Stimulated activated effector memory CD8-positive, alpha-beta T cell treated with anti-CD3 and anti-CD28 coated beads, Interleukin-12 subunit alpha, Interleukin-12 subunit beta, amount 100 ng/mL, for 72 hours (primary cell): ENCODE measurements at regions not wholly inside any gene's neighbourhood (a gene's known extent, or its start where the extent isn't known, plus 50 kb on each side); places are given as distances from the start of the nearest gene placed in this dataset.
"Not testable (repeated sequence)": the region's sequence is repeated elsewhere in the genome, so short reads cannot be mapped to it uniquely, and the experiment has no call there.

ENCODE experiments used
- ATAC-seq: fragments of 150-1000 bp; cut with Tn5 transposase; 2 replicates; pipeline ENCODE4 v1.10.0; 2021
- DNase-seq, 2 donors: peaks; one replicate each; pipeline ENCODE4 v3.0.0; 2021 to 2022; ENCODE audit warnings: low spot score in 2 of 2
- H3K27ac Mint-ChIP-seq: one replicate; pipeline ENCODE4 v1.8.0; 2022; ENCODE audit warnings: mild to moderate bottlenecking, mixed read lengths
- H3K36me3 Mint-ChIP-seq: one replicate; pipeline ENCODE4 v1.8.0; 2022; ENCODE audit warnings: mild to moderate bottlenecking, mixed read lengths
- H3K4me1 Mint-ChIP-seq: one replicate; pipeline ENCODE4 v1.8.0; 2022; ENCODE audit warnings: mixed read lengths
- H3K4me3 Mint-ChIP-seq: one replicate; pipeline ENCODE4 v1.8.0; 2022; ENCODE audit warnings: mild to moderate bottlenecking, mixed read lengths
- H3K9me3 Mint-ChIP-seq: one replicate; pipeline ENCODE4 v1.8.0; 2022; ENCODE audit warnings: mixed read lengths

- Mint-ChIP-seq H3K4me1 (no peaks in the 10 kb centered on the region), H3K36me3 (no peaks in the 10 kb centered on the region), H3K27ac (no peak overlapping the region), H3K4me3 (no peak overlapping the region), H3K9me3 (peaks cover 17% of the 10 kb centered on the region)
- ATAC-seq (no peak), DNase-seq (no peak)
Measured at GRCh38 chr7:81013083-81013817, 94.4 kb upstream of the SEMA3C start.

GRCh38 chr7:81008901-81009300, 90.0 kb upstream of the SEMA3C start:
- no peaks in the 10 kb centered on the region for H3K4me1 Mint-ChIP-seq
- ATAC-seq (no peak), DNase-seq (no peak)
- no peak overlapping the region for H3K27ac Mint-ChIP-seq
- H3K4me3 Mint-ChIP-seq = no peak overlapping the region
- H3K9me3 Mint-ChIP-seq = peaks cover 15% of the 10 kb centered on the region
- no peaks in the 10 kb centered on the region for H3K36me3 Mint-ChIP-seq

- Mint-ChIP-seq H3K36me3 (no peaks in the 10 kb centered on the region), H3K27ac (no peak overlapping the region), H3K4me3 (no peak overlapping the region), H3K9me3 (peaks cover 10% of the 10 kb centered on the region), H3K4me1 (no peaks in the 10 kb centered on the region)
- no peak for DNase-seq
- no peak for ATAC-seq
Measured at GRCh38 chr7:81007051-81007450, 88.2 kb upstream of the SEMA3C start.

- peaks cover 10% of the 10 kb centered on the region for H3K9me3 Mint-ChIP-seq
- H3K27ac Mint-ChIP-seq = no peak overlapping the region
- no peaks in the 10 kb centered on the region for H3K4me1 Mint-ChIP-seq
- no peak overlapping the region for H3K4me3 Mint-ChIP-seq
- H3K36me3 Mint-ChIP-seq = no peaks in the 10 kb centered on the region
- no peak for DNase-seq
- ATAC-seq = no peak
Measured at GRCh38 chr7:81005254-81005653, 86.4 kb upstream of the SEMA3C start.

- peaks cover 17% of the 10 kb centered on the region for H3K9me3 Mint-ChIP-seq
- H3K36me3 Mint-ChIP-seq = no peaks in the 10 kb centered on the region
- H3K4me1 Mint-ChIP-seq = no peaks in the 10 kb centered on the region
- no peak overlapping the region for H3K4me3 Mint-ChIP-seq
- no peak for DNase-seq
- ATAC-seq = no peak
- H3K27ac Mint-ChIP-seq = no peak overlapping the region
Measured at GRCh38 chr7:81004098-81004497, 85.2 kb upstream of the SEMA3C start.

GRCh38 chr7:81003326-81003725, 84.5 kb upstream of the SEMA3C start:
- Mint-ChIP-seq H3K27ac (no peak overlapping the region), H3K4me1 (no peaks in the 10 kb centered on the region), H3K36me3 (no peaks in the 10 kb centered on the region), H3K9me3 (peaks cover 12% of the 10 kb centered on the region), H3K4me3 (no peak overlapping the region)
- ATAC-seq (no peak), DNase-seq (no peak)

- ATAC-seq = no peak
Measured at GRCh38 chr7:81002421-81002820, 83.6 kb upstream of the SEMA3C start.

GRCh38 chr7:80999771-81000170, 80.9 kb upstream of the SEMA3C start:
- no peaks in the 10 kb centered on the region for H3K36me3 Mint-ChIP-seq
- DNase-seq = no peak
- H3K9me3 Mint-ChIP-seq = peaks cover 20% of the 10 kb centered on the region
- ATAC-seq = no peak
- H3K27ac Mint-ChIP-seq = no peak overlapping the region
- no peaks in the 10 kb centered on the region for H3K4me1 Mint-ChIP-seq
- H3K4me3 Mint-ChIP-seq = no peak overlapping the region

More at GRCh38 chr7:81002421-81002820, 83.6 kb upstream of the SEMA3C start:
- H3K4me1 Mint-ChIP-seq = no peaks in the 10 kb centered on the region
- no peaks in the 10 kb centered on the region for H3K36me3 Mint-ChIP-seq
- no peak overlapping the region for H3K4me3 Mint-ChIP-seq
- no peak for DNase-seq
- peaks cover 7% of the 10 kb centered on the region for H3K9me3 Mint-ChIP-seq
- H3K27ac Mint-ChIP-seq = no peak overlapping the region

- ATAC-seq (no peak), DNase-seq (no peak)
- Mint-ChIP-seq H3K36me3 (no peaks in the 10 kb centered on the region), H3K4me1 (no peaks in the 10 kb centered on the region), H3K9me3 (peaks cover 20% of the 10 kb centered on the region), H3K27ac (no peak overlapping the region), H3K4me3 (no peak overlapping the region)
Measured at GRCh38 chr7:80999100-80999499, 80.2 kb upstream of the SEMA3C start.

GRCh38 chr7:80997841-80998240, 79.0 kb upstream of the SEMA3C start:
- H3K9me3 Mint-ChIP-seq = peaks cover 22% of the 10 kb centered on the region
- no peak for ATAC-seq
- no peak overlapping the region for H3K27ac Mint-ChIP-seq
- H3K4me3 Mint-ChIP-seq = no peak overlapping the region
- no peak for DNase-seq
- H3K36me3 Mint-ChIP-seq = no peaks in the 10 kb centered on the region
- no peaks in the 10 kb centered on the region for H3K4me1 Mint-ChIP-seq

GRCh38 chr7:80996236-80996635, 77.4 kb upstream of the SEMA3C start:
- H3K27ac Mint-ChIP-seq, H3K4me3 Mint-ChIP-seq, H3K4me1 Mint-ChIP-seq, DNase-seq, H3K36me3 Mint-ChIP-seq, ATAC-seq: not testable (repeated sequence)
- H3K9me3 Mint-ChIP-seq = peaks cover 22% of the 10 kb centered on the region

GRCh38 chr7:80991654-80992053, 72.8 kb upstream of the SEMA3C start:
- ATAC-seq (no peak), DNase-seq (no peak)
- H3K36me3 Mint-ChIP-seq = no peaks in the 10 kb centered on the region
- H3K4me3 Mint-ChIP-seq = no peak overlapping the region
- H3K9me3 Mint-ChIP-seq = peaks cover 11% of the 10 kb centered on the region
- no peak overlapping the region for H3K27ac Mint-ChIP-seq
- H3K4me1 Mint-ChIP-seq = no peaks in the 10 kb centered on the region

- Mint-ChIP-seq H3K36me3 (no peaks in the 10 kb centered on the region), H3K4me1 (no peaks in the 10 kb centered on the region), H3K4me3 (no peak overlapping the region), H3K9me3 (peaks cover 7% of the 10 kb centered on the region), H3K27ac (no peak overlapping the region)
- DNase-seq = no peak
- no peak for ATAC-seq
Measured at GRCh38 chr7:80984619-80985018, 65.8 kb upstream of the SEMA3C start.

GRCh38 chr7:80981405-80981804, 62.6 kb upstream of the SEMA3C start:
- H3K9me3 Mint-ChIP-seq = peaks cover 12% of the 10 kb centered on the region
- no peaks in the 10 kb centered on the region for H3K4me1 Mint-ChIP-seq
- no peak overlapping the region for H3K4me3 Mint-ChIP-seq
- no peak for DNase-seq
- no peak overlapping the region for H3K27ac Mint-ChIP-seq
- no peaks in the 10 kb centered on the region for H3K36me3 Mint-ChIP-seq
- no peak for ATAC-seq

GRCh38 chr7:80977751-80978150, 58.9 kb upstream of the SEMA3C start:
- H3K36me3 Mint-ChIP-seq = no peaks in the 10 kb centered on the region
- no peak overlapping the region for H3K4me3 Mint-ChIP-seq
- H3K27ac Mint-ChIP-seq = no peak overlapping the region
- H3K9me3 Mint-ChIP-seq = peaks cover 15% of the 10 kb centered on the region
- ATAC-seq (no peak), DNase-seq (no peak)
- no peaks in the 10 kb centered on the region for H3K4me1 Mint-ChIP-seq

- DNase-seq = no peak
- Mint-ChIP-seq H3K4me1 (no peaks in the 10 kb centered on the region), H3K36me3 (no peaks in the 10 kb centered on the region), H3K9me3 (peaks cover 15% of the 10 kb centered on the region), H3K4me3 (no peak overlapping the region), H3K27ac (no peak overlapping the region)
- ATAC-seq = no peak
Measured at GRCh38 chr7:80974396-80975358, 55.8 kb upstream of the SEMA3C start.
